ENCODE measurements at regions not wholly inside any gene's neighbourhood (a gene's known extent, or its start where the extent isn't known, plus 50 kb on each side); places are given as distances from the start of the nearest gene placed in this dataset.
A peak's percentile ranks its signal among the peaks of the same experiment; 100 is the strongest.

DNA sequence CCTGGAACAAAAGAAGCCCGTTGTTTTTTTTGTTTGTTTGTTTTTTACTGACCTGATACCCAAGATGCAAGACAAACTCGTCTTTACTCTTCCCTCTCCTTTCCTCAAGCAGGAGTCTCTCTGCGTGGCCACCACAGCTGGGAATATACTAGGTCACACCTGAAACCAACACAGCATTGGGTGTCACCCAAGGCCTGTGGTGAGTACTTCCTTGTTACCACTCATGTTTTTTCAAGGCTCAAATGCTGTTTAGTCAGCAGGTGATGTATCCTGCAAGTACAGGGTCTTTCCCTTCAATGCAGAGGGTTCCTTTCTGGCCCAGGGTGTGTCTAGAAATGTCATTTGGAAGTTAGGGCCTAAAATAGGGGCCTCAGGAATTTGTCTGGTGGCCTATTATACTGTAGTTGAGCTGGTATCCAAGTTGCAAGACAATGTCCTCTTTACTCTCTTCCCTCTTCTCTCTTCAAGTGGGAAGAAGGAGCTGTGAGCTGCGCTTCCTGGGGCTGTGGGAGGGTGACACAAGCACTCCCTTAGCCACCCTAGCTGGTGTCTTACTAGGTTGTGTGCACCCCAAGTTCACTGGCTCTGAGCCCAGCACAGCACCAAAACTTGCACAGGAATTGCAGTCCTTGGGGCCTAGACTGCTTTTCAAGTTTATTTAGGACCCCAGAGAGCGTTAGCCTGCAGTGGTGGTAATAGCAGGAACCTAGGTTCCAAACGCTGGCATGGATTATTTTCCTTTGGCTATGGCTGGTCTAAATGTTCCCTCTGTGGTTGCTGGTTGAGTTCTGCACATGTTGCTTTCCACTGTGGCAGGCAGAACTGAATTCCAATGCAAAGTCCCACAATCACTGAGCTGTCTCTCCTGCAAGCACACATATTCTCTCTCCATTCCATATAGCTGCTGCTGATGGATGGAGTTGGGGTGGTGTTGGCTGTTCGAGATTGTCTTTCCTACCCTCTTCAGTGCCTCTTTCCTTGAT, 91.4 kb upstream of the LYPLAL1 start:
- DNase-seq (ENCODE audit: low read depth in 2 of 2) = no peak
- no peak overlapping the region for H3K4me3 ChIP-seq (replicated peaks in 1 of 2; ENCODE audit: low read depth in 2 of 2, low read length in 2 of 2)
- no peak for TF ChIP-seq CTCF (IDR thresholded peaks at IDR 0.05; ENCODE audit: low read depth, low read length)

GRCh38 chr1:219083631-219084030, 90.0 kb upstream of the LYPLAL1 start:
- TF ChIP-seq CTCF (IDR thresholded peaks at IDR 0.05; ENCODE audit: low read depth, low read length) = no peak
- no peak for DNase-seq (ENCODE audit: low read depth in 2 of 2)
- H3K4me3 ChIP-seq (replicated peaks in 1 of 2; ENCODE audit: low read depth in 2 of 2, low read length in 2 of 2) = no peak overlapping the region

DNA sequence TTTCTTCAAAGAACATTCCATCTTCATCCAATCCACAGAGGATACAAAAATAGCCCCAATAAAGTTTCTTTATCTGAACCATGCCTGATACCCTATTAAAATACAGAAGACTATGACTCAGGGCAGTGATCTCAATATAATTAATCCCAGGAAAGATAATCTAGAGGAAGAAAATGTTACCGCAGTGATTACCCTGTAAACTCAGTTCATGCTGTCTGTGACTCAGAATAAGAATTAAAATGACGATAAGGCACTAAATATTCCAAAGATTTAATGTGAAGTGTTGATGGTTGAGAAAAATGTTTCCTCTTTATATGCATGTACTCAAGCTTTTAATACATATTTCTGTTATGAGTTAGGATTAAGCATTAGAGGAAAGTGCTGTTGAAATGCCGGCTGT, 88.6 kb upstream of the LYPLAL1 start:
- no peak for TF ChIP-seq CTCF (IDR thresholded peaks at IDR 0.05; ENCODE audit: low read depth, low read length)
- H3K4me3 ChIP-seq (replicated peaks in 1 of 2; ENCODE audit: low read depth in 2 of 2, low read length in 2 of 2) = no peak overlapping the region
- DNase-seq (ENCODE audit: low read depth in 2 of 2) = peak; percentile 61 to 66

GRCh38 chr1:219085988-219086387, 87.7 kb upstream of the LYPLAL1 start:
- H3K4me3 ChIP-seq (replicated peaks in 1 of 2; ENCODE audit: low read depth in 2 of 2, low read length in 2 of 2) = no peak overlapping the region
- DNase-seq (ENCODE audit: low read depth in 2 of 2) = peak; percentile 44 to 69
- TF ChIP-seq CTCF (IDR thresholded peaks at IDR 0.05; ENCODE audit: low read depth, low read length) = no peak

DNA sequence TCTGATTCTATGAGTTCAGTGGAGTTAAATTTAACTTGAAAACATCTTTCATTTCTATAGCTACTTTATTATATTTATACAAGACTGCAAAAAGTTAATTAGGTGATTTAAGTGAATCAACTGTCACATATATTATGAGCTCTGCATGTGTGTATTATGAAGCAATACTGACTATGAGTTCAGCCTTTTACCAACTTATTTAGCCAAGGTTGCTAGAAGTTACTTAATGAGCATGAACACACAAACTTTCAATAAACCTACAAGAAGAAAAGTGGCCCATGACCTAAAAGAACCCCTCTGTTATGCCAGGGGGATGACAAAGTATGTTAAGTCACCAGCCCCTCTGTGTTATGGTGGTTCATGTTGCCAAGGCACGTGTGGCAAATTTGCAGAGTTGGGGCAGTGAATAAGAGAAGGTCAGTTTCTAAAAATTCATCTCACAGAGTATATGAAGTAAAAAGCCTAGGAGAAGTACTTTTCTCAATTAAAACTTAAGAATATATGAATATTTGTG, 86.7 kb upstream of the LYPLAL1 start:
- DNase-seq (ENCODE audit: low read depth in 2 of 2) = peak in 1 of 2 donors; percentile 12
- no peak overlapping the region for H3K4me3 ChIP-seq (replicated peaks in 1 of 2; ENCODE audit: low read depth in 2 of 2, low read length in 2 of 2)
- no peak for TF ChIP-seq CTCF (IDR thresholded peaks at IDR 0.05; ENCODE audit: low read depth, low read length)

- peak; percentile 92 to 98 for DNase-seq (ENCODE audit: low read depth in 2 of 2)
- TF ChIP-seq CTCF (IDR thresholded peaks at IDR 0.05; ENCODE audit: low read depth, low read length) = no peak
- no peak overlapping the region for H3K4me3 ChIP-seq (replicated peaks in 1 of 2; ENCODE audit: low read depth in 2 of 2, low read length in 2 of 2)
Measured at GRCh38 chr1:219088778-219089557, 84.7 kb upstream of the LYPLAL1 start.
